WTC11 (cell line): ENCODE measurements at regions not wholly inside any gene's neighbourhood (a gene's known extent, or its start where the extent isn't known, plus 50 kb on each side); places are given as distances from the start of the nearest gene placed in this dataset.

Source experiments
- ATAC-seq: fragments of 200-7000 bp; cut with Tn5 transposase; 2 replicates; pipeline ENCODE4 v1.10.0; 2021; ENCODE audit warnings: mild to moderate bottlenecking, moderate library complexity
- CTCF ChIA-PET: fragments of 300-600 bp; sonication (Branson Sonifier 250); formaldehyde crosslinking; loops from one replicate; lab custom pipeline; 2021; ENCODE audit warnings: antibody characterized with exemption; lab: Charles Lee
- POLR2A ChIA-PET: fragments of 350-600 bp; sonication (Branson Sonifier 250); formaldehyde crosslinking; loops from one replicate; lab custom pipeline; 2021; ENCODE audit warnings: antibody characterized with exemption; lab: Charles Lee
- DNase-seq: peaks from one replicate; pipeline ENCODE4 v3.0.0; 2021; ENCODE audit warnings: low spot score
- H3K27ac Mint-ChIP-seq: 2 replicates; pipeline ENCODE4 v1.8.0; 2021; ENCODE audit warnings: mixed read lengths
- H3K27me3 Mint-ChIP-seq: 2 replicates; pipeline ENCODE4 v1.8.0; 2021; ENCODE audit warnings: low read depth, mild to moderate bottlenecking, moderate library complexity, mixed read lengths
- H3K36me3 Mint-ChIP-seq: 2 replicates; pipeline ENCODE4 v1.8.0; 2021; ENCODE audit warnings: mixed read lengths
- H3K4me1 Mint-ChIP-seq: 2 replicates; pipeline ENCODE4 v1.8.0; 2022; ENCODE audit warnings: mixed read lengths
- H3K4me3 Mint-ChIP-seq: 2 replicates; pipeline ENCODE4 v1.8.0; 2021; ENCODE audit warnings: mild to moderate bottlenecking, moderate library complexity, mixed read lengths
- H3K9me3 Mint-ChIP-seq: 2 replicates; pipeline ENCODE4 v1.8.0; 2021; ENCODE audit warnings: mixed read lengths
- EMX1 ChIP-seq: fragments of 250-450 bp; sonication (Bioruptor Pico); IDR thresholded peaks from 2 replicates; pipeline ENCODE4 v1.8.0; 2021; ENCODE audit warnings: mild to moderate bottlenecking
- FOXJ3 ChIP-seq: sonication (generic); formaldehyde crosslinking; IDR thresholded peaks from 2 replicates; pipeline ENCODE4 v1.9.0; 2021; ENCODE audit warnings: missing genetic modification reagents, mild to moderate bottlenecking, borderline replicate concordance
- NFYB ChIP-seq: sonication (generic); formaldehyde crosslinking; conservative IDR thresholded peaks from 2 replicates; pipeline ENCODE4 v1.8.0; 2022; ENCODE audit warnings: low read depth, missing genetic modification reagents
- SOX15 ChIP-seq: fragments of 250-450 bp; sonication (Bioruptor Pico); IDR thresholded peaks from 2 replicates; pipeline ENCODE4 v1.9.0; 2021; ENCODE audit warnings: mild to moderate bottlenecking
- STAT6 ChIP-seq: sonication (generic); formaldehyde crosslinking; conservative IDR thresholded peaks from 2 replicates; pipeline ENCODE4 v1.8.1; 2023; ENCODE audit warnings: mild to moderate bottlenecking, low read depth, missing genetic modification reagents, moderate library complexity
- TEAD1 ChIP-seq: sonication (generic); formaldehyde crosslinking; IDR thresholded peaks from 2 replicates; pipeline ENCODE4 v1.8.0; 2022; ENCODE audit warnings: mild to moderate bottlenecking, missing genetic modification reagents
- TEAD4 ChIP-seq: sonication (generic); formaldehyde crosslinking; IDR thresholded peaks from 2 replicates; pipeline ENCODE4 v1.8.0; 2022; ENCODE audit warnings: mild to moderate bottlenecking, missing genetic modification reagents
- USF2 ChIP-seq: sonication (generic); formaldehyde crosslinking; IDR thresholded peaks from 2 replicates; pipeline ENCODE4 v1.8.1; 2023; ENCODE audit warnings: mild to moderate bottlenecking, missing genetic modification reagents, moderate library complexity
- ZBTB21 ChIP-seq: sonication (generic); formaldehyde crosslinking; IDR thresholded peaks from 2 replicates; pipeline ENCODE4 v1.8.1; 2023; ENCODE audit warnings: mild to moderate bottlenecking, missing genetic modification reagents, borderline replicate concordance
- TF ChIP-seq, protein P1 (sequence below): sonication (generic); formaldehyde crosslinking; IDR thresholded peaks from 2 replicates; pipeline ENCODE4 v1.8.1; 2022; ENCODE audit warnings: missing genetic modification reagents, borderline replicate concordance
- TF ChIP-seq, protein P2 (sequence below): fragments of 250-450 bp; sonication (Bioruptor Pico); IDR thresholded peaks from 2 replicates; pipeline ENCODE4 v2.1.2; 2022; ENCODE audit warnings: mild to moderate bottlenecking, moderate library complexity
- TF ChIP-seq, protein P3 (sequence below): sonication (generic); formaldehyde crosslinking; IDR thresholded peaks from 2 replicates; pipeline ENCODE4 v1.8.0; 2022; ENCODE audit warnings: missing genetic modification reagents
- TF ChIP-seq, protein P4 (sequence below): fragments of 250-450 bp; sonication (Bioruptor Pico); conservative IDR thresholded peaks from 2 replicates; pipeline ENCODE4 v1.9.0; 2021; ENCODE audit warnings: mild to moderate bottlenecking
- TF ChIP-seq, protein P5 (sequence below): fragments of 250-450 bp; sonication (Bioruptor Pico); IDR thresholded peaks from 2 replicates; pipeline ENCODE4 v1.9.0; 2021; ENCODE audit warnings: moderate library complexity, mild to moderate bottlenecking, inconsistent platforms, borderline replicate concordance
- TF ChIP-seq, protein P6 (sequence below): sonication (generic); formaldehyde crosslinking; IDR thresholded peaks from 2 replicates; pipeline ENCODE4 v1.8.1; 2023; ENCODE audit warnings: mild to moderate bottlenecking, missing genetic modification reagents, borderline replicate concordance

GRCh38 chr9:80554301-80554700 lies 982.5 kb downstream of the TLE4 start:
- no peak for ATAC-seq
- H3K27ac Mint-ChIP-seq: no peak overlapping the region
- H3K27me3 Mint-ChIP-seq: no peaks in the 10 kb centered on the region; the same call in 1 of the 2 replicates
- TF ChIP-seq, protein P1, sequence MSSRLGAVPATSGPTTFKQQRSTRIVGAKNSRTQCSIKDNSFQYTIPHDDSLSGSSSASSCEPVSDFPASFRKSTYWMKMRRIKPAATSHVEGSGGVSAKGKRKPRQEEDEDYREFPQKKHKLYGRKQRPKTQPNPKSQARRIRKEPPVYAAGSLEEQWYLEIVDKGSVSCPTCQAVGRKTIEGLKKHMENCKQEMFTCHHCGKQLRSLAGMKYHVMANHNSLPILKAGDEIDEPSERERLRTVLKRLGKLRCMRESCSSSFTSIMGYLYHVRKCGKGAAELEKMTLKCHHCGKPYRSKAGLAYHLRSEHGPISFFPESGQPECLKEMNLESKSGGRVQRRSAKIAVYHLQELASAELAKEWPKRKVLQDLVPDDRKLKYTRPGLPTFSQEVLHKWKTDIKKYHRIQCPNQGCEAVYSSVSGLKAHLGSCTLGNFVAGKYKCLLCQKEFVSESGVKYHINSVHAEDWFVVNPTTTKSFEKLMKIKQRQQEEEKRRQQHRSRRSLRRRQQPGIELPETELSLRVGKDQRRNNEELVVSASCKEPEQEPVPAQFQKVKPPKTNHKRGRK (CRISPR knock-in tag): no peak
- TF ChIP-seq, protein P2, sequence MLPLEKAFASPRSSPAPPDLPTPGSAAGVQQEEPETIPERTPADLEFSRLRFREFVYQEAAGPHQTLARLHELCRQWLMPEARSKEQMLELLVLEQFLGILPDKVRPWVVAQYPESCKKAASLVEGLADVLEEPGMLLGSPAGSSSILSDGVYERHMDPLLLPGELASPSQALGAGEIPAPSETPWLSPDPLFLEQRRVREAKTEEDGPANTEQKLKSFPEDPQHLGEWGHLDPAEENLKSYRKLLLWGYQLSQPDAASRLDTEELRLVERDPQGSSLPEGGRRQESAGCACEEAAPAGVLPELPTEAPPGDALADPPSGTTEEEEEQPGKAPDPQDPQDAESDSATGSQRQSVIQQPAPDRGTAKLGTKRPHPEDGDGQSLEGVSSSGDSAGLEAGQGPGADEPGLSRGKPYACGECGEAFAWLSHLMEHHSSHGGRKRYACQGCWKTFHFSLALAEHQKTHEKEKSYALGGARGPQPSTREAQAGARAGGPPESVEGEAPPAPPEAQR (CRISPR knock-in tag): no peak
- TF ChIP-seq, protein P3, sequence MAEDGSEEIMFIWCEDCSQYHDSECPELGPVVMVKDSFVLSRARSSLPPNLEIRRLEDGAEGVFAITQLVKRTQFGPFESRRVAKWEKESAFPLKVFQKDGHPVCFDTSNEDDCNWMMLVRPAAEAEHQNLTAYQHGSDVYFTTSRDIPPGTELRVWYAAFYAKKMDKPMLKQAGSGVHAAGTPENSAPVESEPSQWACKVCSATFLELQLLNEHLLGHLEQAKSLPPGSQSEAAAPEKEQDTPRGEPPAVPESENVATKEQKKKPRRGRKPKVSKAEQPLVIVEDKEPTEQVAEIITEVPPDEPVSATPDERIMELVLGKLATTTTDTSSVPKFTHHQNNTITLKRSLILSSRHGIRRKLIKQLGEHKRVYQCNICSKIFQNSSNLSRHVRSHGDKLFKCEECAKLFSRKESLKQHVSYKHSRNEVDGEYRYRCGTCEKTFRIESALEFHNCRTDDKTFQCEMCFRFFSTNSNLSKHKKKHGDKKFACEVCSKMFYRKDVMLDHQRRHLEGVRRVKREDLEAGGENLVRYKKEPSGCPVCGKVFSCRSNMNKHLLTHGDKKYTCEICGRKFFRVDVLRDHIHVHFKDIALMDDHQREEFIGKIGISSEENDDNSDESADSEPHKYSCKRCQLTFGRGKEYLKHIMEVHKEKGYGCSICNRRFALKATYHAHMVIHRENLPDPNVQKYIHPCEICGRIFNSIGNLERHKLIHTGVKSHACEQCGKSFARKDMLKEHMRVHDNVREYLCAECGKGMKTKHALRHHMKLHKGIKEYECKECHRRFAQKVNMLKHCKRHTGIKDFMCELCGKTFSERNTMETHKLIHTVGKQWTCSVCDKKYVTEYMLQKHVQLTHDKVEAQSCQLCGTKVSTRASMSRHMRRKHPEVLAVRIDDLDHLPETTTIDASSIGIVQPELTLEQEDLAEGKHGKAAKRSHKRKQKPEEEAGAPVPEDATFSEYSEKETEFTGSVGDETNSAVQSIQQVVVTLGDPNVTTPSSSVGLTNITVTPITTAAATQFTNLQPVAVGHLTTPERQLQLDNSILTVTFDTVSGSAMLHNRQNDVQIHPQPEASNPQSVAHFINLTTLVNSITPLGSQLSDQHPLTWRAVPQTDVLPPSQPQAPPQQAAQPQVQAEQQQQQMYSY (CRISPR knock-in tag): no peak
- no peak for TF ChIP-seq EMX1 (CRISPR knock-in tag)
- TF ChIP-seq TEAD4 (CRISPR knock-in tag): no peak
- TF ChIP-seq NFYB (CRISPR knock-in tag): no peak
- TF ChIP-seq, protein P4, sequence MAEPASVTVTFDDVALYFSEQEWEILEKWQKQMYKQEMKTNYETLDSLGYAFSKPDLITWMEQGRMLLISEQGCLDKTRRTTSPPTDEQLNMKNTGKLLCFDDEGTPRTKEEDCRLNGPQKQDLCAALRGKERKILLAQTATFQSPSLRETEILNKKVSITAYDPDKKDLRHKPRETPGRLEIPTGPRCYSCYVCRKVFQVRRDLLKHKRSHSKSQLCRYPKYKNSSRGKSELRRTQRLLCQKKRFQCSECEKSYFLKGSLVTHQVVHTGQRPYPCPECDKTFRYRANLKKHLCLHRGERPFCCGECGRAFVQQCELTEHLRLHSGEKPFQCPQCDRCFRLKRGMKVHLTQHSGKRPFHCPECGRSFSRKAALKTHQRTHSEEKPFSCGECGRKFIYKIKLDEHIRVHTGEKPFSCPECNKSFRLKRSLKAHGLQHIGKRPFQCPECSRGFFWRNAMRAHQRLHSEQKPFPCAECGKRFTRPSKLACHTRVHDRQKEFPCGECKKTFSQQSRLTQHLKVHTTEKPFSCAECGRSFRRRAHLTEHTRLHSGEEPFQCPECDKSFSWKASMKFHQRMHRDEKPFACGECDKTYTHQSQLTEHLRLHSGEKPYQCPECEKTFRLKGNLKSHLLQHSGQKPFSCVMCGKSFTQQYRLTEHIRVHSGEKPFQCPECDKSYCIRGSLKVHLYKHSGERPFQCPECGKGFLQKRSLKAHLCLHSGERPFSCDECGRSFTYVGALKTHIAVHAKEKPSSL (CRISPR knock-in tag): no peak
- TF ChIP-seq, protein P5, sequence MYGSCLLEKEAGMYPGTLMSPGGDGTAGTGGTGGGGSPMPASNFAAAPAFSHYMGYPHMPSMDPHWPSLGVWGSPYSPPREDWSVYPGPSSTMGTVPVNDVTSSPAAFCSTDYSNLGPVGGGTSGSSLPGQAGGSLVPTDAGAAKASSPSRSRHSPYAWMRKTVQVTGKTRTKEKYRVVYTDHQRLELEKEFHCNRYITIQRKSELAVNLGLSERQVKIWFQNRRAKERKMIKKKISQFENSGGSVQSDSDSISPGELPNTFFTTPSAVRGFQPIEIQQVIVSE (CRISPR knock-in tag): no peak
- TF ChIP-seq, protein P6, sequence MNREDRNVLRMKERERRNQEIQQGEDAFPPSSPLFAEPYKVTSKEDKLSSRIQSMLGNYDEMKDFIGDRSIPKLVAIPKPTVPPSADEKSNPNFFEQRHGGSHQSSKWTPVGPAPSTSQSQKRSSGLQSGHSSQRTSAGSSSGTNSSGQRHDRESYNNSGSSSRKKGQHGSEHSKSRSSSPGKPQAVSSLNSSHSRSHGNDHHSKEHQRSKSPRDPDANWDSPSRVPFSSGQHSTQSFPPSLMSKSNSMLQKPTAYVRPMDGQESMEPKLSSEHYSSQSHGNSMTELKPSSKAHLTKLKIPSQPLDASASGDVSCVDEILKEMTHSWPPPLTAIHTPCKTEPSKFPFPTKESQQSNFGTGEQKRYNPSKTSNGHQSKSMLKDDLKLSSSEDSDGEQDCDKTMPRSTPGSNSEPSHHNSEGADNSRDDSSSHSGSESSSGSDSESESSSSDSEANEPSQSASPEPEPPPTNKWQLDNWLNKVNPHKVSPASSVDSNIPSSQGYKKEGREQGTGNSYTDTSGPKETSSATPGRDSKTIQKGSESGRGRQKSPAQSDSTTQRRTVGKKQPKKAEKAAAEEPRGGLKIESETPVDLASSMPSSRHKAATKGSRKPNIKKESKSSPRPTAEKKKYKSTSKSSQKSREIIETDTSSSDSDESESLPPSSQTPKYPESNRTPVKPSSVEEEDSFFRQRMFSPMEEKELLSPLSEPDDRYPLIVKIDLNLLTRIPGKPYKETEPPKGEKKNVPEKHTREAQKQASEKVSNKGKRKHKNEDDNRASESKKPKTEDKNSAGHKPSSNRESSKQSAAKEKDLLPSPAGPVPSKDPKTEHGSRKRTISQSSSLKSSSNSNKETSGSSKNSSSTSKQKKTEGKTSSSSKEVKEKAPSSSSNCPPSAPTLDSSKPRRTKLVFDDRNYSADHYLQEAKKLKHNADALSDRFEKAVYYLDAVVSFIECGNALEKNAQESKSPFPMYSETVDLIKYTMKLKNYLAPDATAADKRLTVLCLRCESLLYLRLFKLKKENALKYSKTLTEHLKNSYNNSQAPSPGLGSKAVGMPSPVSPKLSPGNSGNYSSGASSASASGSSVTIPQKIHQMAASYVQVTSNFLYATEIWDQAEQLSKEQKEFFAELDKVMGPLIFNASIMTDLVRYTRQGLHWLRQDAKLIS: no peak
- TF ChIP-seq FOXJ3 (CRISPR knock-in tag): no peak
- no peak for TF ChIP-seq ZBTB21 (CRISPR knock-in tag)
- no peak for TF ChIP-seq USF2
- TF ChIP-seq TEAD1: no peak
- no peak for TF ChIP-seq STAT6 (CRISPR knock-in tag)
- no peak for TF ChIP-seq SOX15 (CRISPR knock-in tag)
- no peaks in the 10 kb centered on the region for H3K9me3 Mint-ChIP-seq
- H3K4me1 Mint-ChIP-seq: no peaks in the 10 kb centered on the region
- ChIA-PET POLR2A (no interaction called here), CTCF (no interaction called here)
- no peak overlapping the region for H3K4me3 Mint-ChIP-seq
- no peak for DNase-seq
- H3K36me3 Mint-ChIP-seq: no peaks in the 10 kb centered on the region
